ENCODE measurements at regions not wholly inside any gene's neighbourhood (a gene's known extent, or its start where the extent isn't known, plus 50 kb on each side); places are given as distances from the start of the nearest gene placed in this dataset.

DNA sequence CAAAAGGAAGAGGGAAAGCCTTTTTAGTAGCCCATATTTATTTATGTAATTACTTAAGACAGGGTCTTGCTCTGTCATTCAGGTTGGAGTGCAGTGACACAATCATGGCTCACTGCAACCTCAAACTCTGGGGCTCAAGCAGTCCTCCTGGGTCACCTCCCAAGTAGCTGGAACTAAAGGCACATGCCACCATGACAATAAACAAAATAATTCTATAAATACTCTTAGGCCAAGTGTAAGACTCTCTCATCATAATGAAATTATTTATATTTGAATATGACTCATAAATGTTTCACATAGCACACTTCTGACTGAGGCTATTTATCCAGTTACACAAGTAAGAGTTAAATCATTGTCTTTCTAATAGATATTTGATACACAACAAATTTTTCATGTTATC lies 314.7 kb downstream of the AMY1C start:
- Histone ChIP-seq H3K4me1 (ENCODE audit: low read length) (no peaks in the 10 kb centered on the region), H3K36me3 (replicated peaks; ENCODE audit: insufficient read depth, low read length) (no peaks in the 10 kb centered on the region), H3K9me2 (replicated peaks; ENCODE audit: insufficient read depth, low read length) (no peaks in the 10 kb centered on the region), H3K27me3 (replicated peaks; ENCODE audit: insufficient read depth, low read length) (no peaks in the 10 kb centered on the region), H3K9ac (ENCODE audit: low read length) (no peak overlapping the region), H3K4me2 (ENCODE audit: low read depth, low read length) (no peak overlapping the region), H3K9me3 (replicated peaks; ENCODE audit: insufficient read depth, low read length) (no peaks in the 10 kb centered on the region), H4K20me1 (ENCODE audit: insufficient read depth, low read length) (no peaks in the 10 kb centered on the region), H3K79me2 (ENCODE audit: low read length) (no peaks in the 10 kb centered on the region), H3K27ac (ENCODE audit: low read length) (no peak overlapping the region), H2AFZ (ENCODE audit: low read length) (no peak overlapping the region), H3K4me3 (ENCODE audit: low read length) (no peak overlapping the region), H3F3A (ENCODE audit: insufficient read depth, low read length) (no peaks in the 10 kb centered on the region)
- no peak for TF ChIP-seq EZH2phosphoT487 (IDR thresholded peaks at IDR 0.05; ENCODE audit: low read length)
- no peak for DNase-seq

DNA sequence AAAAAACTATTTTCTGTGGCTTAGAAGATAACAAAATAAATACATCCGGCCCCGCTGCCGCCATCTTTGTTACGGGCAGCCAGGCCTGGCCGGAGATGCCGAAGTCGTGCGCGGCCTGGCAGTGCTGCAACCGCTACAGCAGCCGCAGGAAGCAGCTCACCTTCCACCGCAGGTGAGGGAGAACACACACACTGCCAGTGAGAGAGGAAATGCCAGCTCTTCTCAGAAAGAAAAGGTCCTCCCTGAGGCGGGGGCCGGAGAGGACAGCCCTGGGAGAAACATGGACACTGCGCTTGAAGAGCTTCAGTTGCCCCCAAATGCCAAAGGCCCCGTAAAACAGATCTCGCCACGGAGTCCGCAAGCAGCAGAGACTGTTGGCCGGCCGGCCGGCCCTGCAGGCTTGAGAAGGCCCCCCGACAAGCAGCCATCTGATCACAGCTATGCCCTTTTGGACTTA lies 323.2 kb downstream of the AMY1C start:
- Histone ChIP-seq H3K4me1 (ENCODE audit: low read length) (no peaks in the 10 kb centered on the region), H3K4me2 (ENCODE audit: low read depth, low read length) (no peak overlapping the region), H3K9ac (ENCODE audit: low read length) (no peak overlapping the region), H3K36me3 (replicated peaks; ENCODE audit: insufficient read depth, low read length) (no peaks in the 10 kb centered on the region), H3K79me2 (ENCODE audit: low read length) (no peaks in the 10 kb centered on the region), H3K27ac (ENCODE audit: low read length) (no peak overlapping the region), H3K9me2 (replicated peaks; ENCODE audit: insufficient read depth, low read length) (no peaks in the 10 kb centered on the region), H3K9me3 (replicated peaks; ENCODE audit: insufficient read depth, low read length) (no peaks in the 10 kb centered on the region), H3F3A (ENCODE audit: insufficient read depth, low read length) (no peaks in the 10 kb centered on the region), H3K27me3 (replicated peaks; ENCODE audit: insufficient read depth, low read length) (no peaks in the 10 kb centered on the region), H3K4me3 (ENCODE audit: low read length) (no peak overlapping the region), H2AFZ (ENCODE audit: low read length) (no peak overlapping the region), H4K20me1 (ENCODE audit: insufficient read depth, low read length) (no peaks in the 10 kb centered on the region)
- TF ChIP-seq, protein P1, sequence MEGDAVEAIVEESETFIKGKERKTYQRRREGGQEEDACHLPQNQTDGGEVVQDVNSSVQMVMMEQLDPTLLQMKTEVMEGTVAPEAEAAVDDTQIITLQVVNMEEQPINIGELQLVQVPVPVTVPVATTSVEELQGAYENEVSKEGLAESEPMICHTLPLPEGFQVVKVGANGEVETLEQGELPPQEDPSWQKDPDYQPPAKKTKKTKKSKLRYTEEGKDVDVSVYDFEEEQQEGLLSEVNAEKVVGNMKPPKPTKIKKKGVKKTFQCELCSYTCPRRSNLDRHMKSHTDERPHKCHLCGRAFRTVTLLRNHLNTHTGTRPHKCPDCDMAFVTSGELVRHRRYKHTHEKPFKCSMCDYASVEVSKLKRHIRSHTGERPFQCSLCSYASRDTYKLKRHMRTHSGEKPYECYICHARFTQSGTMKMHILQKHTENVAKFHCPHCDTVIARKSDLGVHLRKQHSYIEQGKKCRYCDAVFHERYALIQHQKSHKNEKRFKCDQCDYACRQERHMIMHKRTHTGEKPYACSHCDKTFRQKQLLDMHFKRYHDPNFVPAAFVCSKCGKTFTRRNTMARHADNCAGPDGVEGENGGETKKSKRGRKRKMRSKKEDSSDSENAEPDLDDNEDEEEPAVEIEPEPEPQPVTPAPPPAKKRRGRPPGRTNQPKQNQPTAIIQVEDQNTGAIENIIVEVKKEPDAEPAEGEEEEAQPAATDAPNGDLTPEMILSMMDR (IDR thresholded peaks at IDR 0.05; ENCODE audit: low read length): no peak
- DNase-seq: no peak

- Histone ChIP-seq H3K4me2 (ENCODE audit: low read depth, low read length) (no peak overlapping the region), H3K9ac (ENCODE audit: low read length) (no peak overlapping the region), H3K9me3 (replicated peaks; ENCODE audit: insufficient read depth, low read length) (no peaks in the 10 kb centered on the region), H3K36me3 (replicated peaks; ENCODE audit: insufficient read depth, low read length) (no peaks in the 10 kb centered on the region), H3K27me3 (replicated peaks; ENCODE audit: insufficient read depth, low read length) (no peaks in the 10 kb centered on the region), H4K20me1 (ENCODE audit: insufficient read depth, low read length) (no peaks in the 10 kb centered on the region), H3K9me2 (replicated peaks; ENCODE audit: insufficient read depth, low read length) (no peaks in the 10 kb centered on the region), H3K4me3 (ENCODE audit: low read length) (no peak overlapping the region), H3F3A (ENCODE audit: insufficient read depth, low read length) (no peaks in the 10 kb centered on the region), H3K4me1 (ENCODE audit: low read length) (no peaks in the 10 kb centered on the region), H3K27ac (ENCODE audit: low read length) (no peak overlapping the region), H3K79me2 (ENCODE audit: low read length) (no peaks in the 10 kb centered on the region), H2AFZ (ENCODE audit: low read length) (no peak overlapping the region)
- no peak for DNase-seq
- TF ChIP-seq, protein P1 (IDR thresholded peaks at IDR 0.05; ENCODE audit: low read length): no peak
- no peak for TF ChIP-seq EZH2phosphoT487 (IDR thresholded peaks at IDR 0.05; ENCODE audit: low read length)
- TF ChIP-seq EZH2 (optimal IDR thresholded peaks at IDR 0.05; ENCODE audit: low read depth, low read length): no peak
These were observed 323.8 kb downstream of the AMY1C start for GRCh38 chr1:104073463-104073902.

DNA sequence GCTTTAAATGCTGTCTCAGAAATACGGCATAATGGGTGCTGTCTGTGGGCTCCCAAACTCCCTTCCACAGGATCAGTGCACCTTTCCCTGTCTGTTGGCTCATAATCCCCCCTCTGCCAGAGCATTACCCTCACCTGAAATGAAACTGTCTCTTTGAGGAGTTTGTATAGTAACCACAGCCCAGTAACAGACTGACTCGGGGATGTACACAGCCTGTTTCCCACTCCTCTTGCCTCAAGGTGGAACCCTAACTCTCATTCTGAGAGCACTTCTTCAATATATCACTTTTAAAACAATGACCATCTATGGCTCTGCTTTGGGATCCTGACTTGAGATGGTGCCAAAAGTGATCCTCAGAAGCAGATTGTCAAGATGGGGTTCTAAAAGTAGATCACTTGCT lies 332.5 kb downstream of the AMY1C start:
- no peaks in the 10 kb centered on the region for H3K79me2 ChIP-seq (ENCODE audit: low read length)
- no peak overlapping the region for H3K27ac ChIP-seq (ENCODE audit: low read length)
- H3K4me3 ChIP-seq (ENCODE audit: low read length): no peak overlapping the region
- TF ChIP-seq, protein P1 (IDR thresholded peaks at IDR 0.05; ENCODE audit: low read length): peak; percentile 11; the same call in 1 of the 2 replicates
- TF ChIP-seq EZH2 (optimal IDR thresholded peaks at IDR 0.05; ENCODE audit: low read depth, low read length): no peak
- H3K9me2 ChIP-seq (replicated peaks; ENCODE audit: insufficient read depth, low read length): no peaks in the 10 kb centered on the region
- no peak overlapping the region for H3K9ac ChIP-seq (ENCODE audit: low read length)
- peak; percentile 30 for DNase-seq
- no peak overlapping the region for H2AFZ ChIP-seq (ENCODE audit: low read length)
- no peaks in the 10 kb centered on the region for H3K36me3 ChIP-seq (replicated peaks; ENCODE audit: insufficient read depth, low read length)
- no peaks in the 10 kb centered on the region for H3K4me1 ChIP-seq (ENCODE audit: low read length)
- H3K4me2 ChIP-seq (ENCODE audit: low read depth, low read length): no peak overlapping the region
- no peaks in the 10 kb centered on the region for H3K27me3 ChIP-seq (replicated peaks; ENCODE audit: insufficient read depth, low read length)
- no peaks in the 10 kb centered on the region for H3K9me3 ChIP-seq (replicated peaks; ENCODE audit: insufficient read depth, low read length)
- no peaks in the 10 kb centered on the region for H4K20me1 ChIP-seq (ENCODE audit: insufficient read depth, low read length)
- H3F3A ChIP-seq (ENCODE audit: insufficient read depth, low read length): no peaks in the 10 kb centered on the region

Measured in MM.1S (cell line).